Epithelial cell of prostate (primary cell): ENCODE measurements at regions not wholly inside any gene's neighbourhood (a gene's known extent, or its start where the extent isn't known, plus 50 kb on each side); places are given as distances from the start of the nearest gene placed in this dataset.
"Not testable (repeated sequence)": the region's sequence is repeated elsewhere in the genome, so short reads cannot be mapped to it uniquely, and the experiment has no call there.

Experiments used
- DNase-seq: peaks from one replicate; pipeline ENCODE4 v3.0.0-alpha.2; 2011; ENCODE audit warnings: low read depth, low spot score
- H3K27ac ChIP-seq: fragments of 450-650 bp; 2 replicates; pipeline ENCODE4 v1.5.1; 2017; ENCODE audit warnings: mild to moderate bottlenecking

DNA sequence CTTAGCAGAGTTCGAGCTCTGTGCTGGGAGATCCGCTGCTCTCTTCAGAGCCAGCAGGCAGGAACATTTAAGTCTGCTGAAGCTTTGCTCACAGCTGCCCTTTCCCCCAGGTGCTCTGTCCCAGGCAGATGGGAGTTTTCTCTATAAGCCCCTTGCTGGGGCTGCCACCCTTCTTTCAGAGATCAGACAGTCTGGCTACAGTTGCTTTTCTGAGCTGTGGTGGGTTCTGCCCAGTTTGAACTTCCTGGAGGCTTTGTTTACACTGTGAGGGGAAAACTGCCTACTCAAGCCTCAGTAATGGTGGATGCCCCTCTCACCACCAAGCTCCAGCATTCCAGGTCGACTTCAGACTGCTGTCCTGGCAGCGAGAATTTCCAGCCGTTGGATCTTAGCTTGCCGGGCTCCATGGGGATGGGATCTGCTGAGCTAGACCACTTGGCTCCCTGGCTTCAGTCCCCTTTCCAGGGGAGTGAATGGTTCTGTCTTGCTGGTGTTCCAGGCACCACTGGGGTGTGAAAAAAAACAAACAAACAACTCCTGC, 222.7 kb downstream of the UTRN start:
- not testable (repeated sequence) for DNase-seq, H3K27ac ChIP-seq

- H3K27ac ChIP-seq: no peak overlapping the region
- DNase-seq: no peak
Observed at GRCh38 chr6:144510859-144511258, 225.7 kb downstream of the UTRN start.

DNA sequence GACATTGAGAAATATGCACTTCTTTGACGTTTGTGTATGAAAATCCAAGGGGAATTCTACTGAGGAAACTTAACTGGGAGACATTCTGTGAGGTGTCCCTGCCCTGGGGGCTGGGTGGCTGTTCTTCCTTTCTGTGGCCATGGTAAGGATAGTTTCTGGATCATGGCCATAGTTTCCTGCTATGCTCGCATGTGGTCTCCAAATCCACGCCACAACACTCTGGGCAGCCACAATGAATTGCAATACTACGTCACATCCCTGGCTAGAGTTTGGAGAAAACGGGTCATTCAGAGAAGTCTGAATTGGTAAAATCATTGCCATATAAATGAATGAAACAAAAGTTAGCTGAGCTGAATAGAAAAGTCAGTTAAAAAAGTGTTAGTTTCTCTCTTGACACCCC, 230.6 kb downstream of the UTRN start:
- no peak overlapping the region for H3K27ac ChIP-seq
- no peak for DNase-seq

- no peak overlapping the region for H3K27ac ChIP-seq
- DNase-seq: no peak
Observed at GRCh38 chr6:144519426-144519825, 234.3 kb downstream of the UTRN start.

- no peak overlapping the region for H3K27ac ChIP-seq
- no peak for DNase-seq
Observed at GRCh38 chr6:144528743-144529425, 243.7 kb downstream of the UTRN start.

GRCh38 chr6:144530118-144530517, 245.0 kb downstream of the UTRN start:
- no peak overlapping the region for H3K27ac ChIP-seq
- DNase-seq: no peak

DNA sequence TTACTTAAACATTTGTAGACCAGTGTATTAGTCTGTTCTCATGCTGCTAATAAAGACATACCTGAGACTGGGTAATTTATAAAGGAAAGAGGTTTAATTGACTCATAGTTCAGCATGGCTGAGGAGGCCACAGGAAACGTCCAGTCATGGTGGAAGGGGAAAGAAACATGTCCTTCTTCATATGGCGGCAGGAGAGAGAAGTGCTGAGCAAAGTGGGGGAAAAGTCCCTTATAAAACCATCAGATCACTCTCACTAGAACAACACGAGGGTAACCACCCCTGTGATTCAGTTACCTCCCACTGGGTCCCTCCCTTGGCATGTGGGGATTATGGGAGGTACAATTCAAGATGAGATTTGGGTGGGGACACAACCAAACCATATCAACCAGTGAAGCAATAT, 247.1 kb downstream of the UTRN start:
- H3K27ac ChIP-seq, DNase-seq: not testable (repeated sequence)

DNA sequence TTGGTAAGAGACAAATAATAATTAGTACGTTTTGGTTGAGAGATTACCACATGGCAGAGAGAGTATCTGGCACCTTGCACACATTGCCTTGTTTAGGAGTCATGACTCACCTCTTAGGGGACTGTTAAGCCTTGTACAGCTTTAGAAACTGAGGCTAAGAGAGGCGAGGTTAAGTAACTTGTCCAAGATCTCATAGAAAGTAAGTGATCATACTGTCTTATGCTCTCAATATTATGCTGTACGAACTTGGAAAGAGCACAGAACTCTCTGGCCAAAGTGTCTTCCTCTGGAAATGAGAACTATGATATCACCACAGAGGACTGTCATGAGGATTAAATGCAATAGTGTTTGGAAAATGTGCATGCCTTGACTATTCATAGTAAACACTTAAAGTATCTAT, 249.0 kb downstream of the UTRN start:
- no peak for DNase-seq
- no peak overlapping the region for H3K27ac ChIP-seq

DNA sequence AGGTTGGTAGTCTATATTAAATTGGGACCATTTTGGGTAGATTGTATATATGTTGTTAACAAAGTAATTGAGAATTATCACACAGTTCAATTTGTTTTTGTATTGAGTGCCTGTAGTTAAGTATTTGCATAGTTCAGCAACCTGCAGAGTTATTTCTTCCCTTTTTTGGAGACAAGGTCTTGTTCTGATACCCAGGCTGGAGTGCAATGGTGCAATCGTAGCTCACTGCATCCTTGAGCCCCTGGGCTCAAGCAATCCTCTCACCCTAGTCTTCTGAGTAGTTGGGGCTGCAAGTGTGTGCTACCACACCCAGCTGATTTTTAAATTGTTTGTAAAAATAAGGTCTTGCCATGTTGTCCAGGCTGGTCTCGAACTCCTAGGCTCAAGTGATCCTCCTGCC, 250.5 kb downstream of the UTRN start:
- DNase-seq: no peak

GRCh38 chr6:144536079-144536478, 250.9 kb downstream of the UTRN start:
- H3K27ac ChIP-seq: no peak overlapping the region
- no peak for DNase-seq

More for the DNA sequence above, 250.5 kb downstream of the UTRN start:
- H3K27ac ChIP-seq: no peak overlapping the region

DNA sequence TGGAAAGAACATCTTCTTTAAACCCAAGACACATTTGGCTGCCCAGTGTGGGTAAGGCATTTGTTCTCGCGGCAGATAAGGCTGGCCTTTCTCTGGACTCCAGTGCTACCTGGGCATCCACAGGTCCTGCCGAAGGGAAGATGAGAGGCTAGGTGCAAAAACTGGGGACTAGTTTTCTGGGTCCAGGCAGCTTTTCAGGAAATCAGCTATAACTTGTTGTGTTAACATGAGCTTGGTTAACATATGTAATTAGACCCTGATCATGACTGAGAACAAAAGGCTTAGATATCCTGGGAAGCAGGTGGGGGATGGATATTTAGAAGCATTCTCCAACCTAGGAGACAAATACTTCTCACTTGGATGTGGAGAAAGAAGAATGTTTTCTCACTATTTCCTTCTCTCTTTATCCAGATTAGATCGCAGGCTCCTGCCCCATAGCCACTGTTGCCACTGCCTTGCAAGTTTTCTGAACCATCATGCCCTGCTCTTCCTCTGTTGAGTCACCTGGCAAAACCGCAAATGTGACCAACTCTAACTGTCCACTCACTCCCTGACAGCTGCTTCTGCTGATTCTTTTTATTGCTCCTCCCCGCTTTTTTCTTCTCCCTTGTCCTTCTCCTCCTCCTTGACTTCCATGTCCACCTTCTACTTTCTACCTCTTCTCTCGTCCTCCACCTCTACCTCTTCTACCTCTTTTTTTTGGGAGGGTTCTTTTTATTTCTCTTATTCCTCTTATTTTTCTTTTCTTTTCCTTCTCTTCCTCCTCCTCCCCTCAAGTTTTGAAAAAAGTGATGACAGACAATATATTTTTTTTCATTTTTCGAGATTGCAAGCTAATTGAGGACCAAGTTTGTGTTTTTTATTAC, 258.1 kb downstream of the UTRN start:
- no peak for DNase-seq
- H3K27ac ChIP-seq: no peak overlapping the region

DNA sequence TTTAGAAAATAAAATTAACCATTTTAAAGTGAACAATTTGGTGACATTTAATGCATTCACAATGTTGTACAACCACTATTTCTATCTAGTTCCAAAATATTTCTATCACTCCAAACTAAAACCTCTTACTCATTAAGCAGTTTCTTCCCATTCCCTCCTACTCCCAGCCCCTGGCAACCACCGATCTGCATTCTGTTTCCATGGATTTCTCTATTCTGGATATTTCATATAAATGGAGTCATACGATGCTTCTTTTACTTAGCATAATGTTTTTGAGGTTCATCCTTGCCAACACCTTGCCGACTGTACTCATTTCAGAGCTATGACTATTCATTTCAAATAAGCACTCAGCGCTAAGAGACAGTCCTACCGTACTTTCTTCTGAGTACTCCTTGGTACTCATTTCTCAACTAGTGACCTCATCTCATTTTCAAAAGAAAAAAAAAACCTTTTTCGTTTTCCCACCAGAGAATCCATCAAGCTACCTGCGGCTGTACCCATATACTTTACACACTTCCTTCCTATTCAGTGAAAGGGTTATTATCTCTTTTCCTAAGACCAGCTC, 259.2 kb downstream of the UTRN start:
- no peak overlapping the region for H3K27ac ChIP-seq
- DNase-seq: no peak

DNA sequence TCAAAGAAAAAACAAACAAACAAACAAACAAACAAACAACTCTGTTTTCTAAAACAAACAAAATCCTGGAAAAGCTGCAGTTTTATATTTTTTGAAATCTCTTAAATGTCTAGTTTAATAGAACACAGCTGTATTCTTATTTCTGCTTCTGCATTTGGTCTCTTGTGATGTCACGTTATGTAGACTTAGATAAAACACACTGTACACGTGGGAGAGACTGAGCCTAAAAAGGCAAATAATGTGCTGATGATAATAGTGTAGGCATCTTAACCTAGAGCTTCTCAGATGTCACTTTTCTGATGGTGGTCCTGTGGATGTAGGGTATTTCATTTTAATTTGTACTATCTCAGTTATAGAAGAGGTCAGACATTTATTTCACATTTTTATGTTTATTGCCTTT, 261.7 kb downstream of the UTRN start:
- no peak for DNase-seq
- H3K27ac ChIP-seq: no peak overlapping the region

- DNase-seq: no peak
Observed at GRCh38 chr6:144547409-144547808, 262.3 kb downstream of the UTRN start.

DNA sequence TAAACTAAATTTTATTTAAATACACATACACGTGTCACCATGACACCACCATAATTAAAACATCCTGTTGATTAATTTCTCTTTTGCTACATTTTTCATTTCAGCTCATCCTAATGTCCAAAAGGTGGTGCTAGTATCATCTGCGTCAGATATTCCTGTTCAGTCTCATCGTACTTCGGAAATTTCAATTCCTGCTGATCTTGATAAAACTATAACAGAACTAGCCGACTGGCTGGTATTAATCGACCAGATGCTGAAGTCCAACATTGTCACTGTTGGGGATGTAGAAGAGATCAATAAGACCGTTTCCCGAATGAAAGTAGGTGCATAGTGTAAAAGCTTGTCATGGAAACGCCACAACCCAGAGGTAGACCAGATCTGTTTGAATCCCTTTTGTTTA, 263.4 kb downstream of the UTRN start:
- DNase-seq: no peak

More at GRCh38 chr6:144547409-144547808, 262.3 kb downstream of the UTRN start:
- no peak overlapping the region for H3K27ac ChIP-seq

GRCh38 chr6:144549837-144550747, 265.0 kb downstream of the UTRN start:
- no peak overlapping the region for H3K27ac ChIP-seq
- no peak for DNase-seq

More for the DNA sequence above, 263.4 kb downstream of the UTRN start:
- no peak overlapping the region for H3K27ac ChIP-seq

GRCh38 chr6:144551339-144551738, 266.2 kb downstream of the UTRN start:
- H3K27ac ChIP-seq: no peak overlapping the region
- no peak for DNase-seq

GRCh38 chr6:144555066-144555465, 269.9 kb downstream of the UTRN start:
- H3K27ac ChIP-seq: no peak overlapping the region
- DNase-seq: no peak

DNA sequence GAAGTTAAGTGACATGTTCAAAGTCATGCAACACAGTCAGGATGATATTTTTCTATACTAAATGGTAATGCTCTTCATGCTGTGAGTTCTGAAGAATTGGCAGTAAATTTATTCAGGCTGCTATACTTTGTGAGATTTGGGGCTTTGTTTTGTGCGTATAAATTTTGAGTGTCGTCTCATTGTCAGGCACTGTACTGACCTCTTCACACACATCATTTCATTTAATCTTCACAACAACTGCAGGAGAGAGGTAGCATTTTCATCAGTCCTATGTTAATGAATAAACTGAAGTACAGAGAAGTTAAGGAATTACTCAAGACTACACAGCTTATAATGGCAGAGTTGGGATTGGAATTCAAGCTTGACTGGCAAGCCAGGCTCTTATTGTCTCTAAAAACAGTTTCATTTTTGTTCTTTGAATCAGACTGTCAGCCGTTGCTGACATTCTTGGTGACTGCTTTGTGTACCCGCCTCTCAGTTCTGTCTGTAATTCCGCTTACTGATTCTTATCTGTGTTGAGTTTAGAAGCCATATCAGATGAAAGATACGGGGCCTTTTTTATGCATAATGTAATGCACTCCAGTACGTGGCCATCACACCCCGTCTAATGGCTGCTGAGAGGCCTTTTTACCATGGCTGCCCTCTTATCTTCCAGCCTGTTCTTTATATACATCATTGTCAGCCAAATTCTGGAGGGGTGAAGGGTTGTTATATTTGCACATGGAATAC, 274.9 kb downstream of the UTRN start:
- no peak for DNase-seq
- no peak overlapping the region for H3K27ac ChIP-seq
